ENCODE measurements at regions not wholly inside any gene's neighbourhood (a gene's known extent, or its start where the extent isn't known, plus 50 kb on each side); places are given as distances from the start of the nearest gene placed in this dataset.

GRCh38 chr4:175176710-175177109 lies 258.6 kb downstream of the ADAM29 start:
- H3K9me3 ChIP-seq (ENCODE audit: control insufficient read depth, low read depth, low read length), result no peaks in the 10 kb centered on the region
- no peaks in the 10 kb centered on the region for H3K27me3 ChIP-seq (ENCODE audit: control insufficient read depth, extremely low read depth, insufficient read depth, low read length)
- H3K4me2 ChIP-seq (ENCODE audit: control insufficient read depth, extremely low read depth, insufficient read depth, low read depth, low read length), result no peak overlapping the region
- H3K36me3 ChIP-seq (ENCODE audit: control insufficient read depth in 2 of 2, extremely low read depth in 1 of 2, insufficient read depth in 2 of 2, low read length in 2 of 2), result no peaks in the 10 kb centered on the region
- DNase-seq (ENCODE audit: low read depth, low spot score), result no peak
- H3K4me3 ChIP-seq (ENCODE audit: control insufficient read depth in 2 of 3, extremely low read depth in 1 of 3, insufficient read depth in 2 of 3, low read depth in 1 of 3, low read length in 3 of 3), result no peak overlapping the region
- H3K9ac ChIP-seq (ENCODE audit: control insufficient read depth, extremely low read depth, insufficient read depth, low read length), result no peak overlapping the region
- dilution Hi-C loops (cut with MboI; ENCODE audit: extremely low pct_ligation_motif_present, low sequenced_read_pairs), result no loop called here
- no peak overlapping the region for H2AFZ ChIP-seq (ENCODE audit: control insufficient read depth, low read length)
- no peaks in the 10 kb centered on the region for H4K20me1 ChIP-seq (ENCODE audit: control insufficient read depth, extremely low read depth, insufficient read depth, low read length)
- no peak for TF ChIP-seq EZH2 (IDR thresholded peaks at IDR 0.05; ENCODE audit: low read length)
- TF ChIP-seq CTCF (optimal IDR thresholded peaks at IDR 0.05 in 1 of 3, IDR thresholded peaks at IDR 0.05 in 1 of 3, conservative IDR thresholded peaks at IDR 0.05 in 1 of 3; ENCODE audit: extremely low read depth in 1 of 3, insufficient read depth in 2 of 3, low read length in 3 of 3), result no peak
- no peaks in the 10 kb centered on the region for H3K9me1 ChIP-seq (ENCODE audit: control insufficient read depth, extremely low read depth, insufficient read depth, low read length)
- H3K27ac ChIP-seq (ENCODE audit: control insufficient read depth, insufficient read depth, low read length), result no peak overlapping the region
- no peak for FAIRE-seq
- H3K4me1 ChIP-seq (ENCODE audit: control insufficient read depth, extremely low read depth, insufficient read depth, low read length), result no peaks in the 10 kb centered on the region
- no peaks in the 10 kb centered on the region for H3K79me2 ChIP-seq (ENCODE audit: control insufficient read depth, insufficient read depth, low read length)

GRCh38 chr4:175190654-175191053 lies 272.5 kb downstream of the ADAM29 start:
- no peaks in the 10 kb centered on the region for H3K27me3 ChIP-seq (ENCODE audit: control insufficient read depth, extremely low read depth, insufficient read depth, low read length)
- DNase-seq (ENCODE audit: low read depth, low spot score) (no peak), FAIRE-seq (no peak)
- no peaks in the 10 kb centered on the region for H3K79me2 ChIP-seq (ENCODE audit: control insufficient read depth, insufficient read depth, low read length)
- TF ChIP-seq EZH2 (IDR thresholded peaks at IDR 0.05; ENCODE audit: low read length) (no peak), CTCF (optimal IDR thresholded peaks at IDR 0.05 in 1 of 3, IDR thresholded peaks at IDR 0.05 in 1 of 3, conservative IDR thresholded peaks at IDR 0.05 in 1 of 3; ENCODE audit: extremely low read depth in 1 of 3, insufficient read depth in 2 of 3, low read length in 3 of 3) (no peak)
- H3K9me3 ChIP-seq (ENCODE audit: control insufficient read depth, low read depth, low read length), result no peaks in the 10 kb centered on the region
- H3K9ac ChIP-seq (ENCODE audit: control insufficient read depth, extremely low read depth, insufficient read depth, low read length), result no peak overlapping the region
- no peaks in the 10 kb centered on the region for H3K9me1 ChIP-seq (ENCODE audit: control insufficient read depth, extremely low read depth, insufficient read depth, low read length)
- no peaks in the 10 kb centered on the region for H3K4me1 ChIP-seq (ENCODE audit: control insufficient read depth, extremely low read depth, insufficient read depth, low read length)
- H2AFZ ChIP-seq (ENCODE audit: control insufficient read depth, low read length), result no peak overlapping the region
- dilution Hi-C loops (cut with MboI; ENCODE audit: extremely low pct_ligation_motif_present, low sequenced_read_pairs), result no loop called here
- H3K27ac ChIP-seq (ENCODE audit: control insufficient read depth, insufficient read depth, low read length), result no peak overlapping the region
- no peaks in the 10 kb centered on the region for H3K36me3 ChIP-seq (ENCODE audit: control insufficient read depth in 2 of 2, extremely low read depth in 1 of 2, insufficient read depth in 2 of 2, low read length in 2 of 2)
- H3K4me3 ChIP-seq (ENCODE audit: control insufficient read depth in 2 of 3, extremely low read depth in 1 of 3, insufficient read depth in 2 of 3, low read depth in 1 of 3, low read length in 3 of 3), result no peak overlapping the region
- H3K4me2 ChIP-seq (ENCODE audit: control insufficient read depth, extremely low read depth, insufficient read depth, low read depth, low read length), result no peak overlapping the region
- no peaks in the 10 kb centered on the region for H4K20me1 ChIP-seq (ENCODE audit: control insufficient read depth, extremely low read depth, insufficient read depth, low read length)

Data from keratinocyte (primary cell).